ENCODE measurements at regions not wholly inside any gene's neighbourhood (a gene's known extent, or its start where the extent isn't known, plus 50 kb on each side); places are given as distances from the start of the nearest gene placed in this dataset.

- H4K20me1 ChIP-seq (ENCODE audit: insufficient read depth, low read length): no peaks in the 10 kb centered on the region
- no peaks in the 10 kb centered on the region for H3K9me3 ChIP-seq (replicated peaks; ENCODE audit: insufficient read depth, low read length)
- H3F3A ChIP-seq (ENCODE audit: insufficient read depth, low read length): no peaks in the 10 kb centered on the region
- H3K4me1 ChIP-seq (ENCODE audit: low read length): no peaks in the 10 kb centered on the region
- no peaks in the 10 kb centered on the region for H3K36me3 ChIP-seq (replicated peaks; ENCODE audit: insufficient read depth, low read length)
- H3K4me2 ChIP-seq (ENCODE audit: low read depth, low read length): no peak overlapping the region
- H3K9me2 ChIP-seq (replicated peaks; ENCODE audit: insufficient read depth, low read length): no peaks in the 10 kb centered on the region
- no peaks in the 10 kb centered on the region for H3K79me2 ChIP-seq (ENCODE audit: low read length)
- H3K9ac ChIP-seq (ENCODE audit: low read length): no peak overlapping the region
- TF ChIP-seq, protein P1, sequence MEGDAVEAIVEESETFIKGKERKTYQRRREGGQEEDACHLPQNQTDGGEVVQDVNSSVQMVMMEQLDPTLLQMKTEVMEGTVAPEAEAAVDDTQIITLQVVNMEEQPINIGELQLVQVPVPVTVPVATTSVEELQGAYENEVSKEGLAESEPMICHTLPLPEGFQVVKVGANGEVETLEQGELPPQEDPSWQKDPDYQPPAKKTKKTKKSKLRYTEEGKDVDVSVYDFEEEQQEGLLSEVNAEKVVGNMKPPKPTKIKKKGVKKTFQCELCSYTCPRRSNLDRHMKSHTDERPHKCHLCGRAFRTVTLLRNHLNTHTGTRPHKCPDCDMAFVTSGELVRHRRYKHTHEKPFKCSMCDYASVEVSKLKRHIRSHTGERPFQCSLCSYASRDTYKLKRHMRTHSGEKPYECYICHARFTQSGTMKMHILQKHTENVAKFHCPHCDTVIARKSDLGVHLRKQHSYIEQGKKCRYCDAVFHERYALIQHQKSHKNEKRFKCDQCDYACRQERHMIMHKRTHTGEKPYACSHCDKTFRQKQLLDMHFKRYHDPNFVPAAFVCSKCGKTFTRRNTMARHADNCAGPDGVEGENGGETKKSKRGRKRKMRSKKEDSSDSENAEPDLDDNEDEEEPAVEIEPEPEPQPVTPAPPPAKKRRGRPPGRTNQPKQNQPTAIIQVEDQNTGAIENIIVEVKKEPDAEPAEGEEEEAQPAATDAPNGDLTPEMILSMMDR (IDR thresholded peaks at IDR 0.05; ENCODE audit: low read length): no peak
- TF ChIP-seq EZH2 (optimal IDR thresholded peaks at IDR 0.05; ENCODE audit: low read depth, low read length): no peak
- H3K27me3 ChIP-seq (replicated peaks; ENCODE audit: insufficient read depth, low read length): no peaks in the 10 kb centered on the region
- no peak overlapping the region for H2AFZ ChIP-seq (ENCODE audit: low read length)
- H3K27ac ChIP-seq (ENCODE audit: low read length): no peak overlapping the region
- no peak overlapping the region for H3K4me3 ChIP-seq (ENCODE audit: low read length)
- no peak for DNase-seq
Observed at GRCh38 chr18:66749481-66750035, 145.7 kb upstream of the CDH19 start.

DNA sequence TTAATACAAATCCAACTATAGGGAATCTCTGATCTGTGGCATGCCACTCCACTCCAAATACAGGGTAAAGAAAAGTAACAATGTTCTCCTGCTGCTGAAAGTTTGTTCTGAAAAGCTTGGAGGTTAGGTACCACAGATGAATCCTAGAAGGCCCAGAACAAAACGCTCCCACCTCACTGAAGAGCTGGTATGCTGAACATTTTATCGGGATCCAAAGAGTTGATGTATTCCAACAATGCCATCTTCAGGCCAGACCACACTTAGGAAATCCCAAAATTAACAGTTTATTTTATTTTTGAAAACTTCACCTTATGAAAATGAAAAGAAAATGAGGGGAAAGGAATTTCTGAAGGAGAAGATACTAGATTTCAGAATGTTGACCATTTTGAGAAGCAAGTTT, 145.1 kb upstream of the CDH19 start:
- Histone ChIP-seq H3K36me3 (replicated peaks; ENCODE audit: insufficient read depth, low read length) (no peaks in the 10 kb centered on the region), H3K27me3 (replicated peaks; ENCODE audit: insufficient read depth, low read length) (no peaks in the 10 kb centered on the region), H3K9me3 (replicated peaks; ENCODE audit: insufficient read depth, low read length) (no peaks in the 10 kb centered on the region), H3K79me2 (ENCODE audit: low read length) (no peaks in the 10 kb centered on the region), H3K4me3 (ENCODE audit: low read length) (no peak overlapping the region), H2AFZ (ENCODE audit: low read length) (no peak overlapping the region), H3K4me2 (ENCODE audit: low read depth, low read length) (no peak overlapping the region), H3K4me1 (ENCODE audit: low read length) (no peaks in the 10 kb centered on the region), H3K9ac (ENCODE audit: low read length) (no peak overlapping the region), H3K27ac (ENCODE audit: low read length) (no peak overlapping the region), H4K20me1 (ENCODE audit: insufficient read depth, low read length) (no peaks in the 10 kb centered on the region), H3K9me2 (replicated peaks; ENCODE audit: insufficient read depth, low read length) (no peaks in the 10 kb centered on the region), H3F3A (ENCODE audit: insufficient read depth, low read length) (no peaks in the 10 kb centered on the region)
- DNase-seq: no peak
- TF ChIP-seq EZH2phosphoT487 (IDR thresholded peaks at IDR 0.05; ENCODE audit: low read length): no peak
- TF ChIP-seq, protein P1 (IDR thresholded peaks at IDR 0.05; ENCODE audit: low read length): no peak
- TF ChIP-seq EZH2 (optimal IDR thresholded peaks at IDR 0.05; ENCODE audit: low read depth, low read length): no peak

- TF ChIP-seq EZH2phosphoT487 (IDR thresholded peaks at IDR 0.05; ENCODE audit: low read length): no peak
- H2AFZ ChIP-seq (ENCODE audit: low read length): no peak overlapping the region
Observed at GRCh38 chr18:66742832-66743231, 138.9 kb upstream of the CDH19 start.

GRCh38 chr18:66735933-66736332, 132.0 kb upstream of the CDH19 start:
- no peaks in the 10 kb centered on the region for H3K9me2 ChIP-seq (replicated peaks; ENCODE audit: insufficient read depth, low read length)
- no peak overlapping the region for H2AFZ ChIP-seq (ENCODE audit: low read length)
- H3K27ac ChIP-seq (ENCODE audit: low read length): no peak overlapping the region
- no peak overlapping the region for H3K4me3 ChIP-seq (ENCODE audit: low read length)
- H3K36me3 ChIP-seq (replicated peaks; ENCODE audit: insufficient read depth, low read length): no peaks in the 10 kb centered on the region
- DNase-seq: no peak
- H3K79me2 ChIP-seq (ENCODE audit: low read length): no peaks in the 10 kb centered on the region
- no peaks in the 10 kb centered on the region for H3K9me3 ChIP-seq (replicated peaks; ENCODE audit: insufficient read depth, low read length)
- TF ChIP-seq EZH2phosphoT487 (IDR thresholded peaks at IDR 0.05; ENCODE audit: low read length): no peak
- TF ChIP-seq, protein P1 (IDR thresholded peaks at IDR 0.05; ENCODE audit: low read length): no peak
- TF ChIP-seq EZH2 (optimal IDR thresholded peaks at IDR 0.05; ENCODE audit: low read depth, low read length): no peak
- no peaks in the 10 kb centered on the region for H3F3A ChIP-seq (ENCODE audit: insufficient read depth, low read length)
- no peaks in the 10 kb centered on the region for H3K4me1 ChIP-seq (ENCODE audit: low read length)
- no peaks in the 10 kb centered on the region for H3K27me3 ChIP-seq (replicated peaks; ENCODE audit: insufficient read depth, low read length)
- H3K4me2 ChIP-seq (ENCODE audit: low read depth, low read length): no peak overlapping the region
- H4K20me1 ChIP-seq (ENCODE audit: insufficient read depth, low read length): no peaks in the 10 kb centered on the region
- H3K9ac ChIP-seq (ENCODE audit: low read length): no peak overlapping the region

More at GRCh38 chr18:66742832-66743231, 138.9 kb upstream of the CDH19 start:
- Histone ChIP-seq H3K4me2 (ENCODE audit: low read depth, low read length) (no peak overlapping the region), H3F3A (ENCODE audit: insufficient read depth, low read length) (no peaks in the 10 kb centered on the region), H3K27ac (ENCODE audit: low read length) (no peak overlapping the region), H3K36me3 (replicated peaks; ENCODE audit: insufficient read depth, low read length) (no peaks in the 10 kb centered on the region), H3K9ac (ENCODE audit: low read length) (no peak overlapping the region), H3K4me3 (ENCODE audit: low read length) (no peak overlapping the region), H3K27me3 (replicated peaks; ENCODE audit: insufficient read depth, low read length) (no peaks in the 10 kb centered on the region), H3K9me2 (replicated peaks; ENCODE audit: insufficient read depth, low read length) (no peaks in the 10 kb centered on the region), H4K20me1 (ENCODE audit: insufficient read depth, low read length) (no peaks in the 10 kb centered on the region), H3K4me1 (ENCODE audit: low read length) (no peaks in the 10 kb centered on the region), H3K9me3 (replicated peaks; ENCODE audit: insufficient read depth, low read length) (no peaks in the 10 kb centered on the region), H3K79me2 (ENCODE audit: low read length) (no peaks in the 10 kb centered on the region)
- DNase-seq: no peak
